ENCODE measurements at regions not wholly inside any gene's neighbourhood (a gene's known extent, or its start where the extent isn't known, plus 50 kb on each side); places are given as distances from the start of the nearest gene placed in this dataset.
"Not testable (repeated sequence)": the region's sequence is repeated elsewhere in the genome, so short reads cannot be mapped to it uniquely, and the experiment has no call there.

DNA sequence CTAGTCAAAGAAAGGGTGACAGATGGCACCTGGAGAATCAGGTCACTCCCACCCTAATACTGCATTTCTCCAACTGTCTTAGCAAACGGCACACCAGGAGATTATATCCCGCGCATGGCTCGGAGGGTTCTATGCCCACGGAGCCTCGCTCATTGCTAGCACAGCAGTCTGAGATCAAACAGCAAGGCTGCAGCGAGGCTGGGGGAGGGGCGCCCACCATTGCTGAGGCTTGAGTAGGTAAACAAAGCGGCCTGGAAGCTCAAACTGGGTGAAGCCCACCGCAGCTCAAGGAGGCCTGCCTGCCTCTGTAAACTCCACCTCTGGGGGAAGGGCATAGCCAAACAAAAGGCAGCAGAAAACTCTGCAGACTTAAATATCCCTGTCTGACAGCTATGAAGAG lies 268.1 kb upstream of the GRM3 start:
- TF ChIP-seq POLR2A (IDR thresholded peaks at IDR 0.05; ENCODE audit: low read depth); POLR2AphosphoS5 (IDR thresholded peaks at IDR 0.05); EP300 (IDR thresholded peaks at IDR 0.05): not testable (repeated sequence)
- TF ChIP-seq, protein P1, sequence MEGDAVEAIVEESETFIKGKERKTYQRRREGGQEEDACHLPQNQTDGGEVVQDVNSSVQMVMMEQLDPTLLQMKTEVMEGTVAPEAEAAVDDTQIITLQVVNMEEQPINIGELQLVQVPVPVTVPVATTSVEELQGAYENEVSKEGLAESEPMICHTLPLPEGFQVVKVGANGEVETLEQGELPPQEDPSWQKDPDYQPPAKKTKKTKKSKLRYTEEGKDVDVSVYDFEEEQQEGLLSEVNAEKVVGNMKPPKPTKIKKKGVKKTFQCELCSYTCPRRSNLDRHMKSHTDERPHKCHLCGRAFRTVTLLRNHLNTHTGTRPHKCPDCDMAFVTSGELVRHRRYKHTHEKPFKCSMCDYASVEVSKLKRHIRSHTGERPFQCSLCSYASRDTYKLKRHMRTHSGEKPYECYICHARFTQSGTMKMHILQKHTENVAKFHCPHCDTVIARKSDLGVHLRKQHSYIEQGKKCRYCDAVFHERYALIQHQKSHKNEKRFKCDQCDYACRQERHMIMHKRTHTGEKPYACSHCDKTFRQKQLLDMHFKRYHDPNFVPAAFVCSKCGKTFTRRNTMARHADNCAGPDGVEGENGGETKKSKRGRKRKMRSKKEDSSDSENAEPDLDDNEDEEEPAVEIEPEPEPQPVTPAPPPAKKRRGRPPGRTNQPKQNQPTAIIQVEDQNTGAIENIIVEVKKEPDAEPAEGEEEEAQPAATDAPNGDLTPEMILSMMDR (IDR thresholded peaks at IDR 0.05) = not testable (repeated sequence)

Measured in esophagus muscularis mucosa (tissue), 4 donors.